ENCODE measurements at regions not wholly inside any gene's neighbourhood (a gene's known extent, or its start where the extent isn't known, plus 50 kb on each side); places are given as distances from the start of the nearest gene placed in this dataset.
"Not testable (repeated sequence)": the region's sequence is repeated elsewhere in the genome, so short reads cannot be mapped to it uniquely, and the experiment has no call there.

GRCh38 chr2:12017499-12018157 lies 271.2 kb downstream of the LPIN1 start:
- Histone ChIP-seq H3K27ac (ENCODE audit: low read depth, low read length) (no peak overlapping the region), H3K9ac (ENCODE audit: extremely low read depth, low read length, poor library complexity, severe bottlenecking) (no peak overlapping the region), H3K27me3 (ENCODE audit: control insufficient read depth, insufficient read depth, low read length, poor library complexity, severe bottlenecking) (peaks cover 6% of the 10 kb centered on the region), H3K36me3 (ENCODE audit: control insufficient read depth, insufficient read depth, low read length) (no peaks in the 10 kb centered on the region), H3K4me1 (ENCODE audit: control insufficient read depth, insufficient read depth, low read length) (no peaks in the 10 kb centered on the region), H3K4me3 (ENCODE audit: low read length) (no peak overlapping the region), H3K9me3 (ENCODE audit: control insufficient read depth, low read length) (peaks cover 24% of the 10 kb centered on the region)
- TF ChIP-seq, protein P1, sequence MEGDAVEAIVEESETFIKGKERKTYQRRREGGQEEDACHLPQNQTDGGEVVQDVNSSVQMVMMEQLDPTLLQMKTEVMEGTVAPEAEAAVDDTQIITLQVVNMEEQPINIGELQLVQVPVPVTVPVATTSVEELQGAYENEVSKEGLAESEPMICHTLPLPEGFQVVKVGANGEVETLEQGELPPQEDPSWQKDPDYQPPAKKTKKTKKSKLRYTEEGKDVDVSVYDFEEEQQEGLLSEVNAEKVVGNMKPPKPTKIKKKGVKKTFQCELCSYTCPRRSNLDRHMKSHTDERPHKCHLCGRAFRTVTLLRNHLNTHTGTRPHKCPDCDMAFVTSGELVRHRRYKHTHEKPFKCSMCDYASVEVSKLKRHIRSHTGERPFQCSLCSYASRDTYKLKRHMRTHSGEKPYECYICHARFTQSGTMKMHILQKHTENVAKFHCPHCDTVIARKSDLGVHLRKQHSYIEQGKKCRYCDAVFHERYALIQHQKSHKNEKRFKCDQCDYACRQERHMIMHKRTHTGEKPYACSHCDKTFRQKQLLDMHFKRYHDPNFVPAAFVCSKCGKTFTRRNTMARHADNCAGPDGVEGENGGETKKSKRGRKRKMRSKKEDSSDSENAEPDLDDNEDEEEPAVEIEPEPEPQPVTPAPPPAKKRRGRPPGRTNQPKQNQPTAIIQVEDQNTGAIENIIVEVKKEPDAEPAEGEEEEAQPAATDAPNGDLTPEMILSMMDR (conservative IDR thresholded peaks at IDR 0.05): no peak
- H3K36me3 Mint-ChIP-seq (ENCODE audit: low read depth): no peaks in the 10 kb centered on the region
- WGBS, 2 experiments (ENCODE audit: insufficient coverage in 1 of 2, insufficient read length in 1 of 2): 93 to 99% methylated on average over 11 of the region's 11 CpGs
- H3K27me3 Mint-ChIP-seq (ENCODE audit: insufficient read depth): peaks cover under 1% of the 10 kb centered on the region
- no peaks in the 10 kb centered on the region for H3K4me1 Mint-ChIP-seq
- DNase-seq: no peak
- H3K27ac Mint-ChIP-seq: no peak overlapping the region
- peaks cover 30% of the 10 kb centered on the region for H3K9me3 Mint-ChIP-seq
- no peak overlapping the region for H3K4me3 Mint-ChIP-seq

DNA sequence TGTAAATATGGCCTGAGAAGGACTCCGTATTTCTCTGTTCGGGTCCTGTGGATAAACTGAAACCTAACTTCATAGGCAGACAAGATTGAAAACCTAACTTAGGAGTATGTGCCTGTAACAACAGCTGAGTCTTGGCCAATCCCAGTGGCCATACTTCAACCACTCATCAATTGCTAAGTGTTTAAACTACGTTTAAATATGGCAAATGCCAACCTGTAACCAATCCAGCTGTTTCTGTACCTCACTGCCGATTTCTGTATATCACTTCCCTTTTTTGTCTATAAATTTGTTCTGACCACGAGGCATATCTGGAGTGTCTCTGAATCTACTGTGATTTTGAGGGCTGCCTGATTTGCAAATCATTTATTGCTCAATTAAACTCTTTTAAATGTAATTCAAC lies 272.3 kb downstream of the LPIN1 start:
- not testable (repeated sequence) for H3K9ac ChIP-seq (ENCODE audit: extremely low read depth, low read length, poor library complexity, severe bottlenecking); H3K27ac Mint-ChIP-seq; H3K4me1 ChIP-seq (ENCODE audit: control insufficient read depth, insufficient read depth, low read length); H3K4me3 ChIP-seq (ENCODE audit: low read length); H3K4me1 Mint-ChIP-seq; DNase-seq; H3K27me3 Mint-ChIP-seq (ENCODE audit: insufficient read depth); H3K36me3 Mint-ChIP-seq (ENCODE audit: low read depth); H3K27ac ChIP-seq (ENCODE audit: low read depth, low read length); H3K4me3 Mint-ChIP-seq; H3K36me3 ChIP-seq (ENCODE audit: control insufficient read depth, insufficient read depth, low read length); H3K27me3 ChIP-seq (ENCODE audit: control insufficient read depth, insufficient read depth, low read length, poor library complexity, severe bottlenecking)
- WGBS, 2 experiments (ENCODE audit: insufficient coverage in 1 of 2, insufficient read length in 1 of 2): 91 to 95% methylated on average over 3 to 5 of the region's 5 CpGs
- peaks cover 31% of the 10 kb centered on the region for H3K9me3 Mint-ChIP-seq
- peaks cover 24% of the 10 kb centered on the region for H3K9me3 ChIP-seq (ENCODE audit: control insufficient read depth, low read length)

GRCh38 chr2:12020833-12021469 lies 274.5 kb downstream of the LPIN1 start:
- Histone ChIP-seq H3K4me3 (ENCODE audit: low read length) (peak overlapping the region; percentile 2), H3K27me3 (ENCODE audit: control insufficient read depth, insufficient read depth, low read length, poor library complexity, severe bottlenecking) (peaks cover 6% of the 10 kb centered on the region), H3K27ac (ENCODE audit: low read depth, low read length) (no peak overlapping the region), H3K4me1 (ENCODE audit: control insufficient read depth, insufficient read depth, low read length) (no peaks in the 10 kb centered on the region), H3K9me3 (ENCODE audit: control insufficient read depth, low read length) (peaks cover 24% of the 10 kb centered on the region), H3K9ac (ENCODE audit: extremely low read depth, low read length, poor library complexity, severe bottlenecking) (no peak overlapping the region), H3K36me3 (ENCODE audit: control insufficient read depth, insufficient read depth, low read length) (no peaks in the 10 kb centered on the region)
- no peak for DNase-seq
- no peak overlapping the region for H3K4me3 Mint-ChIP-seq
- no peaks in the 10 kb centered on the region for H3K36me3 Mint-ChIP-seq (ENCODE audit: low read depth)
- H3K4me1 Mint-ChIP-seq: no peaks in the 10 kb centered on the region
- WGBS, 2 experiments (ENCODE audit: insufficient coverage in 1 of 2, insufficient read length in 1 of 2): 94 to 96% methylated on average over 3 of the region's 3 CpGs
- peaks cover 31% of the 10 kb centered on the region for H3K9me3 Mint-ChIP-seq
- TF ChIP-seq, protein P1 (conservative IDR thresholded peaks at IDR 0.05): no peak
- H3K27ac Mint-ChIP-seq: no peak overlapping the region
- peaks cover 3% of the 10 kb centered on the region for H3K27me3 Mint-ChIP-seq (ENCODE audit: insufficient read depth)

GRCh38 chr2:12024197-12024907 lies 277.9 kb downstream of the LPIN1 start:
- H3K27me3 ChIP-seq (ENCODE audit: control insufficient read depth, insufficient read depth, low read length, poor library complexity, severe bottlenecking); H3K27me3 Mint-ChIP-seq (ENCODE audit: insufficient read depth); H3K4me3 Mint-ChIP-seq; H3K27ac ChIP-seq (ENCODE audit: low read depth, low read length); H3K27ac Mint-ChIP-seq; H3K4me3 ChIP-seq (ENCODE audit: low read length); H3K36me3 Mint-ChIP-seq (ENCODE audit: low read depth); H3K36me3 ChIP-seq (ENCODE audit: control insufficient read depth, insufficient read depth, low read length); H3K9ac ChIP-seq (ENCODE audit: extremely low read depth, low read length, poor library complexity, severe bottlenecking); H3K4me1 Mint-ChIP-seq; H3K4me1 ChIP-seq (ENCODE audit: control insufficient read depth, insufficient read depth, low read length): not testable (repeated sequence)
- peaks cover 31% of the 10 kb centered on the region for H3K9me3 Mint-ChIP-seq
- DNase-seq: peak; percentile 51
- peaks cover 24% of the 10 kb centered on the region for H3K9me3 ChIP-seq (ENCODE audit: control insufficient read depth, low read length)
- 73 to 84% methylated on average over 3 to 5 of the region's 5 CpGs for WGBS, 2 experiments (ENCODE audit: insufficient coverage in 1 of 2, insufficient read length in 1 of 2)

All from endodermal cell (in vitro differentiated cells).